ENCODE measurements at regions not wholly inside any gene's neighbourhood (a gene's known extent, or its start where the extent isn't known, plus 50 kb on each side); places are given as distances from the start of the nearest gene placed in this dataset.

- H3K79me2 ChIP-seq (ENCODE audit: insufficient read depth, low read length): no peaks in the 10 kb centered on the region
- H3K9me3 ChIP-seq (ENCODE audit: control insufficient read depth in 1 of 2, insufficient read depth in 1 of 2, low read depth in 1 of 2, low read length in 2 of 2): no peaks in the 10 kb centered on the region
- CTCF ChIA-PET: no interaction called here
- H4K20me1 ChIP-seq (ENCODE audit: insufficient read depth): no peaks in the 10 kb centered on the region
- H2AFZ ChIP-seq (ENCODE audit: low read depth, low read length, poor library complexity, severe bottlenecking): no peak overlapping the region
- peaks cover 8% of the 10 kb centered on the region; the same call in 1 of the 2 replicates for H3K27me3 ChIP-seq (ENCODE audit: insufficient read depth, low read length)
- no peaks in the 10 kb centered on the region for H3K36me3 ChIP-seq (ENCODE audit: control insufficient read depth in 1 of 2, insufficient read depth in 2 of 2, low read length in 2 of 2)
- no peak overlapping the region for H3K4me2 ChIP-seq (ENCODE audit: low read length)
- H3K9me2 ChIP-seq (ENCODE audit: insufficient read depth): no peaks in the 10 kb centered on the region
- H3K4me3 ChIP-seq (replicated peaks in 1 of 2; ENCODE audit: low read depth in 1 of 2, low read length in 2 of 2): no peak overlapping the region
- ATAC-seq (no peak), DNase-seq (ENCODE audit: low read depth, low spot score) (no peak)
- POLR2A ChIA-PET: no interaction called here
- BruUV-seq (replicated peaks): no TSS peak
- RAD21 ChIA-PET (ENCODE audit: low non-redundant PET in 1 of 2, low total read pairs in 2 of 2, uncharacterized antibody in 2 of 2, unreplicated experiment in 2 of 2): no interaction called here
- intact Hi-C loops (cut with micrococcal nuclease): no loop called here
- H3K9ac ChIP-seq (ENCODE audit: low read length): no peak overlapping the region
- H3K27ac ChIP-seq (ENCODE audit: low read depth, low read length): no peak overlapping the region
- TF ChIP-seq YY1 (IDR thresholded peaks at IDR 0.05; ENCODE audit: extremely low read depth, insufficient replicate concordance, low read depth, low read length) (no peak), SIN3A (IDR thresholded peaks at IDR 0.05; ENCODE audit: low read depth) (no peak), EGR1 (IDR thresholded peaks at IDR 0.05; ENCODE audit: low read depth) (no peak), ELF1 (IDR thresholded peaks at IDR 0.05; ENCODE audit: borderline replicate concordance, low read depth) (no peak)
- no peaks in the 10 kb centered on the region for H3K4me1 ChIP-seq (ENCODE audit: control insufficient read depth in 1 of 2, insufficient read depth in 2 of 2, low read length in 2 of 2)
Observed at GRCh38 chr11:110762590-110762989, 50.4 kb upstream of the ARHGAP20 start.
